ENCODE measurements at regions not wholly inside any gene's neighbourhood (a gene's known extent, or its start where the extent isn't known, plus 50 kb on each side); places are given as distances from the start of the nearest gene placed in this dataset.

- TF ChIP-seq, protein P1, sequence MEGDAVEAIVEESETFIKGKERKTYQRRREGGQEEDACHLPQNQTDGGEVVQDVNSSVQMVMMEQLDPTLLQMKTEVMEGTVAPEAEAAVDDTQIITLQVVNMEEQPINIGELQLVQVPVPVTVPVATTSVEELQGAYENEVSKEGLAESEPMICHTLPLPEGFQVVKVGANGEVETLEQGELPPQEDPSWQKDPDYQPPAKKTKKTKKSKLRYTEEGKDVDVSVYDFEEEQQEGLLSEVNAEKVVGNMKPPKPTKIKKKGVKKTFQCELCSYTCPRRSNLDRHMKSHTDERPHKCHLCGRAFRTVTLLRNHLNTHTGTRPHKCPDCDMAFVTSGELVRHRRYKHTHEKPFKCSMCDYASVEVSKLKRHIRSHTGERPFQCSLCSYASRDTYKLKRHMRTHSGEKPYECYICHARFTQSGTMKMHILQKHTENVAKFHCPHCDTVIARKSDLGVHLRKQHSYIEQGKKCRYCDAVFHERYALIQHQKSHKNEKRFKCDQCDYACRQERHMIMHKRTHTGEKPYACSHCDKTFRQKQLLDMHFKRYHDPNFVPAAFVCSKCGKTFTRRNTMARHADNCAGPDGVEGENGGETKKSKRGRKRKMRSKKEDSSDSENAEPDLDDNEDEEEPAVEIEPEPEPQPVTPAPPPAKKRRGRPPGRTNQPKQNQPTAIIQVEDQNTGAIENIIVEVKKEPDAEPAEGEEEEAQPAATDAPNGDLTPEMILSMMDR (IDR thresholded peaks at IDR 0.05 in 4 of 5, conservative IDR thresholded peaks at IDR 0.05 in 1 of 5) = no peak
- no peak for TF ChIP-seq POLR2A (IDR thresholded peaks at IDR 0.05)
These were observed 56.0 kb upstream of the OR13F1 start for GRCh38 chr9:104448036-104448435.
